ENCODE measurements at regions not wholly inside any gene's neighbourhood (a gene's known extent, or its start where the extent isn't known, plus 50 kb on each side); places are given as distances from the start of the nearest gene placed in this dataset.

DNA sequence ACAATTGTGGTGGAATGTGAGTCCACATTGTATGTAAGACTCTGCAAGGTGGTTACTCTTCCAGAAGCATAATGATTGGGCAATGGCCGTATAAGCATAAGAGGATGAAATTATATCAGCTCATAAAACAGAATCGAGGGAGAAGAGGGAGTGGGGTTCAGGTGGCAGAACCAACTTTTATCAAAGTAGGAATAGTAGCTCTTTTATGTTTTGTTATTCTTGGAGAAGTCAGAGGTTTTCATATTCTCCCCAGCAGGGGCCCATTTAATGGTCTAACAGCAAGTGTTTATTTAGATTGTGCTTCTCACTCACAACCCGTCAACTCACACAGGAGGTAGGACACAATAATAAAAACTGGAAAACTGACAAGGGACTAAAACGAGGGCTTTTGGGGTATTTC, 291.3 kb upstream of the CD180 start:
- ChIA-PET POLR2A (no interaction called here), CTCF (no interaction called here)
- DNase-seq (no peak), ATAC-seq (no peak)
- H3K27me3 Mint-ChIP-seq = no peaks in the 10 kb centered on the region
- peaks cover 4% of the 10 kb centered on the region for H3K4me1 Mint-ChIP-seq (ENCODE audit: low read depth)
- H3K36me3 Mint-ChIP-seq (ENCODE audit: low read depth) = no peaks in the 10 kb centered on the region
- no peak for TF ChIP-seq CTCF (IDR thresholded peaks at IDR 0.05)
- H3K27ac Mint-ChIP-seq = no peak overlapping the region
- intact Hi-C loops (cut with micrococcal nuclease) = no loop called here
- no peak overlapping the region for H3K4me3 Mint-ChIP-seq
- peaks cover 4% of the 10 kb centered on the region for H3K9me3 Mint-ChIP-seq

GRCh38 chr5:67483453-67484030, 286.9 kb upstream of the CD180 start:
- no peak for TF ChIP-seq CTCF (IDR thresholded peaks at IDR 0.05)
- Mint-ChIP-seq H3K27me3 (no peaks in the 10 kb centered on the region), H3K4me3 (no peak overlapping the region), H3K9me3 (peaks cover 4% of the 10 kb centered on the region), H3K27ac (no peak overlapping the region), H3K36me3 (ENCODE audit: low read depth) (no peaks in the 10 kb centered on the region), H3K4me1 (ENCODE audit: low read depth) (peaks cover 4% of the 10 kb centered on the region)
- DNase-seq (no peak), ATAC-seq (no peak)
- intact Hi-C loops (cut with micrococcal nuclease) = no loop called here
- ChIA-PET POLR2A (no interaction called here), CTCF (no interaction called here)

DNA sequence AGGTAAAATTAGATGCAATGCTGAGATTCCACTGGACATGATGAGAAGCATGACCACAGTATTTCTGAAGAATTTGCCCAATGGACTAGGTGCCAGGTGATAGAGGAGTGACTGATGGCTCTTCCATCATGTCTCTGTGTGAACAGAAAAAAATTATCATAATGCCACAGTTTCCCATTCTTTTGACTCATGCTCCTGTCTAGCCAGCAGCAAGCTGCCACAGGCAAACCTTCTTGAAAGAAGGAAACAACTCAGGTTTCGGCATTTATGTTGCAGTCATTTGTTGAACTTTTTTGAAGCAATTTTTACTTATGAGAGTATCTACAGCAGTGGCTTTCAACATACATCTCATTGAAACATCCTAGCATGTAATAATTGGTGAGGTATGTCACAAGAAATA, 284.8 kb upstream of the CD180 start:
- intact Hi-C loops (cut with micrococcal nuclease) = no loop called here
- Mint-ChIP-seq H3K4me3 (no peak overlapping the region), H3K9me3 (peaks cover 4% of the 10 kb centered on the region), H3K4me1 (ENCODE audit: low read depth) (peaks cover 11% of the 10 kb centered on the region), H3K36me3 (ENCODE audit: low read depth) (no peaks in the 10 kb centered on the region), H3K27ac (no peak overlapping the region), H3K27me3 (no peaks in the 10 kb centered on the region)
- DNase-seq (no peak), ATAC-seq (no peak)
- no peak for TF ChIP-seq CTCF (IDR thresholded peaks at IDR 0.05)
- ChIA-PET POLR2A (no interaction called here), CTCF (no interaction called here)

DNA sequence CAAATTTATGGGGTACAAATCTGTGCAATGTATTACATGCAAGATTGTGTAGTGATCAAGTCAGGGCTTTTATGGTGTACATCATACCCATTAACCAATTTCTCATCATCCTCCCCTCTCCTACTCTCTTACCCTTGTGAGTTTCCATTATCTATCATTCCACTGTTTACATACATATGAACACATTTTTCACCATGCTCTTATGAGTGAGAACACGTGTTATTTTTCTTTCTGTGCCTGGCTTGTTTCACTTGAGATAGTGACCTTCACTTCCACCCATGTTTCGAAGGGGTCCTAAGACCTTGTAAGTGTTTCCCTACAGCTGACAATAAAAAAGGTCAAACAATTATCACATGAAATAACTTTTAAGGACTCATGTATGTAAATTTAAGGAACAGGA, 281.7 kb upstream of the CD180 start:
- DNase-seq = no peak
- Mint-ChIP-seq H3K27ac (no peak overlapping the region), H3K27me3 (no peaks in the 10 kb centered on the region), H3K36me3 (ENCODE audit: low read depth) (no peaks in the 10 kb centered on the region), H3K9me3 (no peaks in the 10 kb centered on the region), H3K4me1 (ENCODE audit: low read depth) (peaks cover 7% of the 10 kb centered on the region), H3K4me3 (no peak overlapping the region)
- intact Hi-C loops (cut with micrococcal nuclease) = no loop called here
- POLR2A ChIA-PET = no interaction called here
- CTCF ChIA-PET = no interaction called here
- ATAC-seq = no peak
- no peak for TF ChIP-seq CTCF (IDR thresholded peaks at IDR 0.05)

GRCh38 chr5:67476995-67477394, 280.4 kb upstream of the CD180 start:
- Mint-ChIP-seq H3K4me3 (no peak overlapping the region), H3K4me1 (ENCODE audit: low read depth) (peaks cover 7% of the 10 kb centered on the region), H3K27me3 (no peaks in the 10 kb centered on the region), H3K36me3 (ENCODE audit: low read depth) (no peaks in the 10 kb centered on the region), H3K27ac (no peak overlapping the region), H3K9me3 (no peaks in the 10 kb centered on the region)
- ChIA-PET POLR2A (no interaction called here), CTCF (interaction anchor here (0.7 kb wide), 1 partner anchor 320 kb away, joined by 3 read pairs; no protein-coding TSS in a partner anchor)
- intact Hi-C loops (cut with micrococcal nuclease) = no loop called here
- DNase-seq = no peak
- no peak for ATAC-seq
- TF ChIP-seq CTCF (IDR thresholded peaks at IDR 0.05) = no peak
